ENCODE measurements at regions not wholly inside any gene's neighbourhood (a gene's known extent, or its start where the extent isn't known, plus 50 kb on each side); places are given as distances from the start of the nearest gene placed in this dataset.

DNA sequence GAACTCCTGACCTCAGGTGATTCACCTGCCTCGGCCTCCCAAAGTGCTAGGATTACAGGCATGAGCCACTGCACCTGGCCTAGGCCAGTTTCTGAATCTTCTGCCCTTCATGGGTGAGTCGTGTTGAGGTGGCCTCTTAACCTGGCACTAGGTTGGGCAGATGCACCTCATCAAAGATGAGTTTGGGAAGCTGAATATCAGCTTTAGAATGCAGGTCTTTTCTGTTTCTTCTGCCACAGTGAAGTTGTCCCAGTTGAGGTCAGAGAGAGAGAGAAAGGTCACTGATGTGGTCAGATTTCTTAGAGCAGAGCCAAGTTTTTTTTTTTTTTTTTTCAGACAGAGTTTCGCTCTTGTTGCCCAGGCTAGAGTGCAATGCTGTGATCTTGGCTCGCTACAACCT, 111.3 kb upstream of the WSCD1 start:
- Histone ChIP-seq H3K9me3 (ENCODE audit: control insufficient read depth in 2 of 3, insufficient read depth in 1 of 3, low read length in 3 of 3) (peaks cover 0 to 7% (median 2%) of the 10 kb centered on the region in 3 donors), H3K4me3 (ENCODE audit: low read length in 3 of 3) (no peak overlapping the region), H3K9ac (ENCODE audit: low read length in 3 of 3) (no peak overlapping the region), H3K36me3 (ENCODE audit: control insufficient read depth in 2 of 3, insufficient read depth in 3 of 3, low read length in 3 of 3) (no peaks in the 10 kb centered on the region), H3K27ac (ENCODE audit: low read depth in 2 of 2, low read length in 2 of 2) (no peak overlapping the region), H3K4me1 (ENCODE audit: control insufficient read depth in 2 of 3, insufficient read depth in 2 of 3, low read depth in 1 of 3, low read length in 3 of 3) (no peaks in the 10 kb centered on the region), H3K27me3 (ENCODE audit: control insufficient read depth, insufficient read depth, low read length) (no peaks in the 10 kb centered on the region)
- intact Hi-C loops (cut with DNase I), result no loop called here
- TF ChIP-seq, protein P1, sequence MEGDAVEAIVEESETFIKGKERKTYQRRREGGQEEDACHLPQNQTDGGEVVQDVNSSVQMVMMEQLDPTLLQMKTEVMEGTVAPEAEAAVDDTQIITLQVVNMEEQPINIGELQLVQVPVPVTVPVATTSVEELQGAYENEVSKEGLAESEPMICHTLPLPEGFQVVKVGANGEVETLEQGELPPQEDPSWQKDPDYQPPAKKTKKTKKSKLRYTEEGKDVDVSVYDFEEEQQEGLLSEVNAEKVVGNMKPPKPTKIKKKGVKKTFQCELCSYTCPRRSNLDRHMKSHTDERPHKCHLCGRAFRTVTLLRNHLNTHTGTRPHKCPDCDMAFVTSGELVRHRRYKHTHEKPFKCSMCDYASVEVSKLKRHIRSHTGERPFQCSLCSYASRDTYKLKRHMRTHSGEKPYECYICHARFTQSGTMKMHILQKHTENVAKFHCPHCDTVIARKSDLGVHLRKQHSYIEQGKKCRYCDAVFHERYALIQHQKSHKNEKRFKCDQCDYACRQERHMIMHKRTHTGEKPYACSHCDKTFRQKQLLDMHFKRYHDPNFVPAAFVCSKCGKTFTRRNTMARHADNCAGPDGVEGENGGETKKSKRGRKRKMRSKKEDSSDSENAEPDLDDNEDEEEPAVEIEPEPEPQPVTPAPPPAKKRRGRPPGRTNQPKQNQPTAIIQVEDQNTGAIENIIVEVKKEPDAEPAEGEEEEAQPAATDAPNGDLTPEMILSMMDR (IDR thresholded peaks at IDR 0.05; ENCODE audit: borderline replicate concordance, extremely low read depth, insufficient read depth), result no peak
- DNase-seq (no peak), FAIRE-seq (no peak)

DNA sequence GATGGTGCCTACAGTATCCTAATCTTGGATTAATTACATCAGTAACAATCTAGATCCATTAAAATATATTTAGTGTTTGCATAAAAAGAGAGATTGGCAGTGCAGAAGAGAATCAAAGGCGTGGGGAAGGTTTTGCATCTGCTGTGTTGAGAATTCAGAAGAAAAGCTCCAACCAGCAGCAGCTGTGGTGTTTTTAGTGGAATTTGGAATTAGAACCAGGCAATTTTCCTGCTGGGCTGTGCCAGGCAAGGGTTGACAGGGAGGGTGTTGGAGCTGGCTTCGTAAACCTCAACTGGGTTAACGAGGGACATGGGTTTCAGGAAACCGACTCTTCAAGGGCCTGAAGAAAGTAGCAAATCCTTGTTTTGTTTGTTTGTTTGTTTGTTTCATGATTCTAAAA, 107.8 kb upstream of the WSCD1 start:
- H3K27ac ChIP-seq (ENCODE audit: low read depth in 2 of 2, low read length in 2 of 2), result no peak overlapping the region
- intact Hi-C loops (cut with DNase I), result no loop called here
- DNase-seq, result no peak
- no peaks in the 10 kb centered on the region for H3K4me1 ChIP-seq (ENCODE audit: control insufficient read depth in 2 of 3, insufficient read depth in 2 of 3, low read depth in 1 of 3, low read length in 3 of 3)
- no peak for FAIRE-seq
- no peaks in the 10 kb centered on the region for H3K9me3 ChIP-seq (ENCODE audit: control insufficient read depth in 2 of 3, insufficient read depth in 1 of 3, low read length in 3 of 3)
- H3K27me3 ChIP-seq (ENCODE audit: control insufficient read depth, insufficient read depth, low read length), result no peaks in the 10 kb centered on the region
- H3K9ac ChIP-seq (ENCODE audit: low read length in 3 of 3), result no peak overlapping the region
- H3K36me3 ChIP-seq (ENCODE audit: control insufficient read depth in 2 of 3, insufficient read depth in 3 of 3, low read length in 3 of 3), result no peaks in the 10 kb centered on the region
- TF ChIP-seq, protein P1 (IDR thresholded peaks at IDR 0.05; ENCODE audit: borderline replicate concordance, extremely low read depth, insufficient read depth), result no peak
- H3K4me3 ChIP-seq (ENCODE audit: low read length in 3 of 3), result no peak overlapping the region

DNA sequence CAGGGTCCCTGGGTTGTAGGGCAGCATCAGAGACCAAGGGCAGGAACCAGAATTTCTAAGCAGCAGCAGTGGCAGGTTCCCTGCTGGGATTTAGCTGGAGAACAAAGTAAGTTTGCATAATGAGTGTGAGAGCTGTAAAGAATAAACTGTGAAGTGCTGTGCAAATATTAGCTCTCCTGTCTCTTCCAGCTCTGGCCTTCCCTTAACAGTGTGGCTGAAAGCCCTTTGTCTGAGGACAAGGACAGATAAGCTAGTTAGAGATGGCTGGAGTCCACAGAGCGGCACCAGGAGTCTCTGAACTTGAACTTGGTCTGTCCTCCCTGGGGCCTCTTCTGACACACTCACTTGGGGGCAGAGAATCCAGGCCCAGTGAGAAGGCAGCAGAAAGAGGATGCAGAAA, 98.2 kb upstream of the WSCD1 start:
- Histone ChIP-seq H3K36me3 (ENCODE audit: control insufficient read depth in 2 of 3, insufficient read depth in 3 of 3, low read length in 3 of 3) (no peaks in the 10 kb centered on the region), H3K4me1 (ENCODE audit: control insufficient read depth in 2 of 3, insufficient read depth in 2 of 3, low read depth in 1 of 3, low read length in 3 of 3) (no peaks in the 10 kb centered on the region), H3K4me3 (ENCODE audit: low read length in 3 of 3) (no peak overlapping the region), H3K27me3 (ENCODE audit: control insufficient read depth, insufficient read depth, low read length) (no peaks in the 10 kb centered on the region), H3K27ac (ENCODE audit: low read depth in 2 of 2, low read length in 2 of 2) (no peak overlapping the region), H3K9ac (ENCODE audit: low read length in 3 of 3) (no peak overlapping the region), H3K9me3 (ENCODE audit: control insufficient read depth in 2 of 3, insufficient read depth in 1 of 3, low read length in 3 of 3) (peaks cover 0 to 13% (median 0%) of the 10 kb centered on the region in 3 donors)
- intact Hi-C loops (cut with DNase I), result no loop called here
- TF ChIP-seq, protein P1 (IDR thresholded peaks at IDR 0.05; ENCODE audit: borderline replicate concordance, extremely low read depth, insufficient read depth), result no peak
- FAIRE-seq (no peak), DNase-seq (no peak)

DNA sequence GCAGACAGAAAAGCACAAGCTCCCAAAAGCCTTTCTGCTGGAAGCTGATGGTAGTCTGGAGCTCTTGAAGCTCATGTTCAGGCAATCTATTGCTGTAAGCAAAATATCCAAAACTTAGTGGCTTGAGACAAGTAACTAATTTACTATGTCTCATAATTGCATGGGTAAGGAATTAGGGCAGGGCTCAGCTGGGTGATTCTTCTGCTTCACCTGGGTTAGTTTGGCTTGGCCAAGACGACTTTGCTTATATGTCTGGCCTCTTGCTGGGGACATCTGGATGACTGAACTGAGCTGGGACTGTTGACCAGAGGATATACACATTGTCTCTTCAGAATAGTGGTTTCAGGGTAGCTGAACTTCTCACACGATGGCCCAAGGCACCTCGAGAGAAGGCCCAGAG, 96.8 kb upstream of the WSCD1 start:
- Histone ChIP-seq H3K4me1 (ENCODE audit: control insufficient read depth in 2 of 3, insufficient read depth in 2 of 3, low read depth in 1 of 3, low read length in 3 of 3) (no peaks in the 10 kb centered on the region), H3K9me3 (ENCODE audit: control insufficient read depth in 2 of 3, insufficient read depth in 1 of 3, low read length in 3 of 3) (peaks cover 0 to 10% (median 0%) of the 10 kb centered on the region in 3 donors), H3K36me3 (ENCODE audit: control insufficient read depth in 2 of 3, insufficient read depth in 3 of 3, low read length in 3 of 3) (no peaks in the 10 kb centered on the region), H3K27me3 (ENCODE audit: control insufficient read depth, insufficient read depth, low read length) (no peaks in the 10 kb centered on the region), H3K27ac (ENCODE audit: low read depth in 2 of 2, low read length in 2 of 2) (no peak overlapping the region), H3K4me3 (ENCODE audit: low read length in 3 of 3) (no peak overlapping the region), H3K9ac (ENCODE audit: low read length in 3 of 3) (no peak overlapping the region)
- FAIRE-seq (no peak), DNase-seq (no peak)
- intact Hi-C loops (cut with DNase I), result no loop called here
- TF ChIP-seq, protein P1 (IDR thresholded peaks at IDR 0.05; ENCODE audit: borderline replicate concordance, extremely low read depth, insufficient read depth), result no peak

Measured in kidney (tissue), 13 donors.